NCI-H748 (cell line): ENCODE measurements at regions not wholly inside any gene's neighbourhood (a gene's known extent, or its start where the extent isn't known, plus 50 kb on each side); places are given as distances from the start of the nearest gene placed in this dataset.
"Not testable (repeated sequence)": the region's sequence is repeated elsewhere in the genome, so short reads cannot be mapped to it uniquely, and the experiment has no call there.

Source experiments
- DNase-seq: peaks from one replicate; lab custom pipeline; 2025; ENCODE audit not compliant: unreplicated experiment; lab: John Stamatoyannopoulos, UW

GRCh38 chr14:58977366-58977765, 211.1 kb upstream of the DAAM1 start:
- DNase-seq: no peak

- no peak for DNase-seq
These were observed 210.1 kb upstream of the DAAM1 start for GRCh38 chr14:58978343-58978742.

GRCh38 chr14:58979325-58979724, 209.1 kb upstream of the DAAM1 start:
- DNase-seq: no peak

GRCh38 chr14:58981840-58982239, 206.6 kb upstream of the DAAM1 start:
- no peak for DNase-seq

GRCh38 chr14:58985786-58986185, 202.7 kb upstream of the DAAM1 start:
- DNase-seq: no peak

GRCh38 chr14:58987591-58987990, 200.9 kb upstream of the DAAM1 start:
- DNase-seq: no peak

- no peak for DNase-seq
These were observed 195.5 kb upstream of the DAAM1 start for GRCh38 chr14:58992935-58993334.

GRCh38 chr14:58994130-58994529, 194.3 kb upstream of the DAAM1 start:
- no peak for DNase-seq

- DNase-seq: no peak
These were observed 184.5 kb upstream of the DAAM1 start for GRCh38 chr14:59004012-59004411.

GRCh38 chr14:59006179-59006578, 182.3 kb upstream of the DAAM1 start:
- DNase-seq: not testable (repeated sequence)

GRCh38 chr14:59009967-59010366, 178.5 kb upstream of the DAAM1 start:
- no peak for DNase-seq

- DNase-seq: no peak
These were observed 174.7 kb upstream of the DAAM1 start for GRCh38 chr14:59013672-59014298.

GRCh38 chr14:59015482-59015881, 173.0 kb upstream of the DAAM1 start:
- no peak for DNase-seq

GRCh38 chr14:59017285-59017965, 171.0 kb upstream of the DAAM1 start:
- no peak for DNase-seq

- DNase-seq: no peak
These were observed 170.0 kb upstream of the DAAM1 start for GRCh38 chr14:59018460-59018859.

GRCh38 chr14:59018978-59019377, 169.5 kb upstream of the DAAM1 start:
- DNase-seq: peak; percentile 50

GRCh38 chr14:59020382-59020781, 168.1 kb upstream of the DAAM1 start:
- peak; percentile 29 for DNase-seq

- peak; percentile 26 for DNase-seq
These were observed 166.3 kb upstream of the DAAM1 start for GRCh38 chr14:59022144-59022543.

- no peak for DNase-seq
These were observed 162.4 kb upstream of the DAAM1 start for GRCh38 chr14:59026081-59026480.

GRCh38 chr14:59026640-59027039, 161.8 kb upstream of the DAAM1 start:
- DNase-seq: not testable (repeated sequence)

- peak; percentile 75 for DNase-seq
These were observed 159.8 kb upstream of the DAAM1 start for GRCh38 chr14:59028476-59029202.

GRCh38 chr14:59032826-59033225, 155.6 kb upstream of the DAAM1 start:
- no peak for DNase-seq
